ENCODE measurements at regions not wholly inside any gene's neighbourhood (a gene's known extent, or its start where the extent isn't known, plus 50 kb on each side); places are given as distances from the start of the nearest gene placed in this dataset.

DNA sequence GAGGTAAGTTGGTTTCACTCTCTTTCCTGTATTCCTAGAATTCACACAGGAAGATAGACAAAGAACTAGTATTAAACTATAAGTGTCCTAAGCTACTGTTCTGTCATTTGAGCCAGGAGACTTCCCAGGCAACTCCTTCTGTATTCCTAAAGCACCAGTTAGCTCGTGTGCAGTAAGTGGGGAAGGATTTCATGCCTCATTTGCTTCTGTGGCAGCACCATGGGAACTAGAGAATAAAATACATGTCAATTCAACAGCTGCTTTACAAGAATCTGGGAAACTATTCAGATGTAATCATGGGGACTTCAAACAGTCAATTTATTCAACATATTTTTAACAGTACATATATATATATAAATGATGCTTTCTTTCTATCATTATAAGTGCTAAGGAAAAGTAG is 762.3 kb downstream of the PRELID2 start:
- DNase-seq (ENCODE audit: low read depth) = no peak
- H3K4me3 ChIP-seq (ENCODE audit: control insufficient read depth, low read depth, low read length) = no peak overlapping the region
- TF ChIP-seq, protein P1, sequence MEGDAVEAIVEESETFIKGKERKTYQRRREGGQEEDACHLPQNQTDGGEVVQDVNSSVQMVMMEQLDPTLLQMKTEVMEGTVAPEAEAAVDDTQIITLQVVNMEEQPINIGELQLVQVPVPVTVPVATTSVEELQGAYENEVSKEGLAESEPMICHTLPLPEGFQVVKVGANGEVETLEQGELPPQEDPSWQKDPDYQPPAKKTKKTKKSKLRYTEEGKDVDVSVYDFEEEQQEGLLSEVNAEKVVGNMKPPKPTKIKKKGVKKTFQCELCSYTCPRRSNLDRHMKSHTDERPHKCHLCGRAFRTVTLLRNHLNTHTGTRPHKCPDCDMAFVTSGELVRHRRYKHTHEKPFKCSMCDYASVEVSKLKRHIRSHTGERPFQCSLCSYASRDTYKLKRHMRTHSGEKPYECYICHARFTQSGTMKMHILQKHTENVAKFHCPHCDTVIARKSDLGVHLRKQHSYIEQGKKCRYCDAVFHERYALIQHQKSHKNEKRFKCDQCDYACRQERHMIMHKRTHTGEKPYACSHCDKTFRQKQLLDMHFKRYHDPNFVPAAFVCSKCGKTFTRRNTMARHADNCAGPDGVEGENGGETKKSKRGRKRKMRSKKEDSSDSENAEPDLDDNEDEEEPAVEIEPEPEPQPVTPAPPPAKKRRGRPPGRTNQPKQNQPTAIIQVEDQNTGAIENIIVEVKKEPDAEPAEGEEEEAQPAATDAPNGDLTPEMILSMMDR (IDR thresholded peaks at IDR 0.05; ENCODE audit: control insufficient read depth, insufficient read depth, low read depth, low read length, missing control alignments) = no peak

DNA sequence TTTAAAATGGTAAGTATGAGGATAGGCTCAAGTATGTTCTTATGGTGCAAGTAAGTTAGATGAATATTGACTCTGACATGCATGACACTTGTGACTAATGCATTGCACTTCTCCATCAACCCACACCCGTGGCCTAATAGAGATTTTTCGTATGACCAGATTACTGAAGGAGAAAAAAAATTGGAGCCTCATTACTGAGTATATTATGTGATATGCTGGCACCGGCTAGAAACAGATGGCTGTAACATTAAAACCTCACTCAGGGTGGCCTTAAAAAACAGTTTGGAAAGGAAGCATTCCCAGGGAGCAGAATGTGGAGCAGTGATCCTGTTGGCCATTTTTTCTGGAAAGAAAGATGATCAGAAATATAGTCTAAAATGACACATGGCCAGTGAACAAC is 766.4 kb downstream of the PRELID2 start:
- DNase-seq (ENCODE audit: low read depth) = no peak
- TF ChIP-seq, protein P1 (IDR thresholded peaks at IDR 0.05; ENCODE audit: control insufficient read depth, insufficient read depth, low read depth, low read length, missing control alignments) = no peak
- no peak overlapping the region for H3K4me3 ChIP-seq (ENCODE audit: control insufficient read depth, low read depth, low read length)

DNA sequence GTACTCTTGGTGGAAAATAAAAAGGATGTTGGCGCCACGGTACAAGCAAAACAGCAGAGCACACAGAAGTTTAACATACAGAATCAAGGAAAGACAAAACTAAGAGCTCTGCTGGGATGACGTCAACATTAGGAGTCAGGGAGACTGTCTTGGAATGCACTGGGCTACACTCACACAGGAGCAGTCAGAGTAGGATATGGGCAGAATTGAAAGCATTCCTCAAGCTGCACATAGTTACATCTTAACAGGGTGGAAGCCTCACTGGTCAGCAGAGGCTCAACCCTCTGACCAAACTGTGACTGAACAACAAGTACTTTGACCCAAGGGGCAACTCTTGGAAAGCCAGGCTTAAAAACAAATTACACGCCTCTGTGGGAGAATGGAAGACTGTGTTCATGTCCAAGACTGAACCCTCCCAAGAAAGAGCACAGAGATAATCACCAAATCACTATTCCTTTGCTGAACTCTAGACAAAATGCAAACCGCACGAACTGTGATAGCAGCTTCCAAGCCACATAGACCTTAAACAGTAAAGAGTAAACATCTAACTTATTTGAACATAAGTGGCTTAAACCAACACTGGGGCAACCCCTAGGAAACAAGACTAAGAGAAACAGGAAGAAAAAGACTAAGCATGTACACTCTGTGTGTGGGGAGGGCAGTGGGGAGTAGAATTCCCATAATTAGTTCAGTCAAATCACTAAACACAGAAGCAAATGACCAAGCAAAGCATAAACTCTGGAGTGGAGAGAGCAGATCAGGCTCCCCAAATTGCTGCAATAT is 772.7 kb downstream of the PRELID2 start:
- H3K4me3 ChIP-seq (ENCODE audit: control insufficient read depth, low read depth, low read length) = no peak overlapping the region
- DNase-seq (ENCODE audit: low read depth) = peak; percentile 16
- TF ChIP-seq, protein P1 (IDR thresholded peaks at IDR 0.05; ENCODE audit: control insufficient read depth, insufficient read depth, low read depth, low read length, missing control alignments) = no peak

DNA sequence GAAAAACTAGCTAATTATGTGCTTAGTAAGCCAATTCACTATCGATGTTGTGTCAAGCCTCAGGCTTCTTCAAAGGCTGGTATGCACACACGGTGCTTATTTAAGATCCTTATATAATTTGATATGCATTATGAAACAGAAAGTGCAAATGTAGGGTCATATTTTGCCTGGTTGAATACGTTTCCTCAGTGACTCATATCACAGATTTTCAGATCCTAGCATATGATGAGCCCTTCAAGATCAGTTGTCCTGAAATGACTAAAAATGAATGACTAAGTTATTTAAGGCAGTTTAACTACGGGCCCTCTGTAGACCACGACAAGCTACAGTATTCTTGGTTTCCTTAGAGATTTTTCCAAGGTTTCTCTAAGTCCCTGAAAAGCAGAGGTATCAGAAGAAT is 778.3 kb downstream of the PRELID2 start:
- no peak overlapping the region for H3K4me3 ChIP-seq (ENCODE audit: control insufficient read depth, low read depth, low read length)
- TF ChIP-seq, protein P1 (IDR thresholded peaks at IDR 0.05; ENCODE audit: control insufficient read depth, insufficient read depth, low read depth, low read length, missing control alignments) = no peak
- peak; percentile 3 for DNase-seq (ENCODE audit: low read depth)

DNA sequence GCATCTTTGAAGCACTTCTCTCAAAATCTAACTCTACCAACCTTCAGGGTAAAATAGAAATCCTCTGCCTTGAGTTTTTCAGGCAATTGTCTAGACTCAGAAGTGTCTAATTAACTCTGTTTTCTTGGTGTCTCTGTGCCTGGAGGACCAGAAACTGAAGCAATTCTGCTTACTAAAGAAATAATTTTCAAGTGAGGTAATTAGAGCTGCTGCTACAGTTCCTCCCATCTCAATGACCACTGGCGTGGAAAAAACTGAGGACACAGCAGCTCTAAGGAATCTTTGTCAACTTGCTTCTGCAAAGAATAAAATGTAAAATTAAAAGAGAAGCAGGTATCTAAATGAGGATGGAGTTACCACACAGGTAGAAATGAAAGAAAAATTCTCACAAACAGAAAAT is 785.0 kb downstream of the PRELID2 start:
- TF ChIP-seq, protein P1 (IDR thresholded peaks at IDR 0.05; ENCODE audit: control insufficient read depth, insufficient read depth, low read depth, low read length, missing control alignments) = no peak
- DNase-seq (ENCODE audit: low read depth) = no peak
- no peak overlapping the region for H3K4me3 ChIP-seq (ENCODE audit: control insufficient read depth, low read depth, low read length)

DNA sequence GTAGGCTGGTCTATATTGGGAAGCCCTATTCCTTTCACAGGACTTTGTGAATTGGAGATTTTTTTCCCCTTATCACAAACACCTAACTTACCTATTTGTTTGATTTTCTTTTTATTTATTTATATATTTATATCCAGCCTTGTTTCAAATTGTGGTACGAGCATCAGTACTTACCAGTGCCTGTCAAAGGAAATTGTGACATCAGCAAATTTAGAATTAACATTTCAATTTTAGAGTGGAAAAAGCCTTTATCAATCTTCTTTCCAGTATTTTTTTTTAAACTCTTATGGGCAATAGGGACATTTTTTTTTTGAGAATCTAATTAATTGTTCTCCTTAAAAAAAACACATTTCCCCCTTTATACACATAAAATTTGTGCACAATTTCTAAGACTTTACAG is 790.2 kb downstream of the PRELID2 start:
- H3K4me3 ChIP-seq (ENCODE audit: control insufficient read depth, low read depth, low read length) = no peak overlapping the region
- no peak for DNase-seq (ENCODE audit: low read depth)
- TF ChIP-seq, protein P1 (IDR thresholded peaks at IDR 0.05; ENCODE audit: control insufficient read depth, insufficient read depth, low read depth, low read length, missing control alignments) = no peak

Measured in AG09309 (cell line).